ENCODE measurements at regions not wholly inside any gene's neighbourhood (a gene's known extent, or its start where the extent isn't known, plus 50 kb on each side); places are given as distances from the start of the nearest gene placed in this dataset.

- TF ChIP-seq, protein P1, sequence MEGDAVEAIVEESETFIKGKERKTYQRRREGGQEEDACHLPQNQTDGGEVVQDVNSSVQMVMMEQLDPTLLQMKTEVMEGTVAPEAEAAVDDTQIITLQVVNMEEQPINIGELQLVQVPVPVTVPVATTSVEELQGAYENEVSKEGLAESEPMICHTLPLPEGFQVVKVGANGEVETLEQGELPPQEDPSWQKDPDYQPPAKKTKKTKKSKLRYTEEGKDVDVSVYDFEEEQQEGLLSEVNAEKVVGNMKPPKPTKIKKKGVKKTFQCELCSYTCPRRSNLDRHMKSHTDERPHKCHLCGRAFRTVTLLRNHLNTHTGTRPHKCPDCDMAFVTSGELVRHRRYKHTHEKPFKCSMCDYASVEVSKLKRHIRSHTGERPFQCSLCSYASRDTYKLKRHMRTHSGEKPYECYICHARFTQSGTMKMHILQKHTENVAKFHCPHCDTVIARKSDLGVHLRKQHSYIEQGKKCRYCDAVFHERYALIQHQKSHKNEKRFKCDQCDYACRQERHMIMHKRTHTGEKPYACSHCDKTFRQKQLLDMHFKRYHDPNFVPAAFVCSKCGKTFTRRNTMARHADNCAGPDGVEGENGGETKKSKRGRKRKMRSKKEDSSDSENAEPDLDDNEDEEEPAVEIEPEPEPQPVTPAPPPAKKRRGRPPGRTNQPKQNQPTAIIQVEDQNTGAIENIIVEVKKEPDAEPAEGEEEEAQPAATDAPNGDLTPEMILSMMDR (IDR thresholded peaks at IDR 0.05): no peak
- TF ChIP-seq RFX5 (IDR thresholded peaks at IDR 0.05): no peak
- TF ChIP-seq CBX2 (IDR thresholded peaks at IDR 0.05; ENCODE audit: borderline replicate concordance, low read depth): no peak
- TF ChIP-seq PBX3 (IDR thresholded peaks at IDR 0.05): no peak
Measured at GRCh38 chr4:155523358-155523757, 143.3 kb upstream of the GUCY1A1 start.

Measured in A549 (cell line).